Stimulated activated CD8-positive, alpha-beta memory T cell treated with anti-CD3 and anti-CD28 coated beads, Interleukin-12 subunit alpha, Interleukin-12 subunit beta, amount 100 ng/mL, for 4 hours (primary cell): ENCODE measurements at regions not wholly inside any gene's neighbourhood (a gene's known extent, or its start where the extent isn't known, plus 50 kb on each side); places are given as distances from the start of the nearest gene placed in this dataset.

ENCODE experiments used
- DNase-seq: peaks from one replicate; pipeline ENCODE4 v3.0.0-alpha.2; 2020; ENCODE audit warnings: low read depth

DNA sequence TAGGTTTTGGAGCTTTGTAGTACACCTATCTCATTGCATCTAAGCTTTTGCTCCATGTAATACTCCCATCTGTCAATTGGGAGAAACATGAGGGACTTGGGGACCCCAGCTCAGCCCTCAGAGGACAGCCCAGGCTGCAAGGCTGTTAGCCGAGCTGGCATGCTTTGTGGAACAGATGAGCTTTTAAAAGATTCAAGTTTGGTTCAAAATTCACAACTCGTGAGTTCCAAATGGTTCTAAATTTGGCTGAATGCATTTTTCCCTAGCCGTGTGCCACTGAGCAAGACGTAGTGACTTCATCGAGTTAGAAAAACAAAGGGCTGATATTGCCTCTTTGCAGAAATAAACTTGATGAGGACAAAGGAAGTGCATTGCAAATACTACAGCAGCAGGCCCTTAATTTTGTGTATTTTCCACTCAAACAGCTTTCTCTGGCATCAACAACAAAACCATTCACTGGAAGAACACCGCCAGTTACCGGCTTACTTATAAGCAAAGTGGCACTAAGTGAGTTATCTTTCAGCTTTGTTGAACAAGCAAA, 165.0 kb upstream of the HS3ST1 start:
- no peak for DNase-seq

DNA sequence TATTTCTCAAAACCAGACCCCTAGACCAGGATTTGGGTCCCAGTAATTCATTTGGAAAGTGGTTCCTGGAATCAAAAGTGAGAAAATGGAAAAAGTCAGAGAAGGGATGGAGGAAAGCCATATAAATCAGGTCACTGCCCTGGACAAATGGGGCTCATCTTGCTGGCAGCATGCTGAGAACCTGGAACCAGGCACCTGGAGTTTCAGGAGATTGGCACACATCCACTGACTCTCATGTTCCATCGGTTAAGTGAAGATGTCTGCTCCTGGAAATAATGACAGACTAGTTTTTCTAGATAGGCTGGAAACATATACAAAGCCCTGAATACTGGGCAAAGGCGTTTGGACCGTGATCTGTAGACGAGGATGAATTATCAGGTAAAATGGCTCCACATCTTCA, 163.6 kb upstream of the HS3ST1 start:
- DNase-seq = no peak

DNA sequence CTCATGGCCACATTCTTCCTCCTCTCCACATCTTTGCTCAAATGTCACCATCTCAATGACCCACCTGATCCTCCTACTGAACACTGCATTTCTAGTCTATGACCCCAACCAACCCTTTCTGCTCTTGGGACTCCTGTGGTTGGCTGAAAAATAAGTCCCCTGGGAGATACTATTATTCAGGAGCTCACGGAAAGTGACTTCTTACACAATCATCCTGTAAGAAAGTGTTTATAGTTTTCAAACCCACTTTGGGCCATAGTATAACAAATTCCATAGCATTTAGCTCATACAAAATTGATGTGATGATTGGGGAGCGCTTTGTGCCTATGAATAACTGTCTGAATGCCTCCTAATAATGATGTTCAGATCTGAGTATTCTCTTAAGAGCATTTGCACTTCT, 161.4 kb upstream of the HS3ST1 start:
- no peak for DNase-seq

DNA sequence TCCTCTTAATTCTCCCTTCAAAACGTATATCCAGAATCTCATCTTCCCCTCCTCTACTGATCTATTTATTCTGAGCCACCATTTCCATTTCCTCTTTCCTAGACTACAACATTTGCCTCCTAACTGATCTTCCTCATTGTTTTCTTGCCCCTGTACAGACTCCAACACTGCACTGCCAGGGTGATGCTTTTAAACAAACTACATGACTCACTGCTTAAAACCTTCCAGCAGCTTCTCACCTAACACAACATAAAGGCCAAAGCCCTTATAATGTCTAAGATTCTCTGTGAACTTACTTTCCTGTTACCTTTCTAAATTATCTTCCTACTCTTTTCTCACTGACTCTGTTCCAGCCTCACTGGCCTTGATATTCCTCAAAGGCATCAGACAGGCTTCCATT, 161.0 kb upstream of the HS3ST1 start:
- DNase-seq = no peak

DNA sequence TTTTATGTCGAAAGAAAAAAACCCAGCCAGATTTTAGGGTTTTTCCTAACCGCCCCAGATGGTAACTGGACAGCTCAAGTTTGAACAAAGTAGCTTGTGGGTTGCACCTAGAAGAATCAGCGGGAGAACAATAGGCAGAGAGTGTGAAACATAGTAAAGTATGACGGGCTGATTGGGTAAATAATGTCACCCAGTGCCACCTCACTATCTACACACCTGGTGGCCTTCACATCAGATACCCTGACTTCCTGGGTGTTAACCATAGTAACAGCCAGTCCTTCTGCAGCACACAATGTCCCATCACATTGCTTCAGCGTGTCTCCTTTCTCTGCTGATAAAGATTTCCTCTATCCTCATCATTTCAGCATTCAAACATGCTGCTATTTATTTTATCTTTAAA, 159.1 kb upstream of the HS3ST1 start:
- DNase-seq = no peak

DNA sequence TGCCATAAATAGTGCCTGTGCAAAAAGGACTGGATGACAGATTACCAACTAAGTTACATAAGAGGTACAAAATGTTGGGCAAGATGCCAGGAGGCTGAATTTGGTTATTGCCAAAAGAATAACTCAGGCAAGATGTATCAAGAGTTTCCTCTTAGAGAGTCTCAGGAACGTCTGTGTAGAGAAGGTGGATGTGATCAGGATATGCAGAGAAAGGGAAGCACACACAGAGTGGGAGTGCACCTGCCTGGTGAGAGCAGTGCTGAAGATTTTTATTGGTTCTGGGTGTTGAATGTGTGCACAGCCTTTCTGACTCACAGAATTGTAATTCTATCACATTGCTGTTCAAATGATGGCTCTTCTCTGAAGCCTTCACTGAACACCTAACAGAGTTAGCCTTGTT, 156.8 kb upstream of the HS3ST1 start:
- no peak for DNase-seq

DNA sequence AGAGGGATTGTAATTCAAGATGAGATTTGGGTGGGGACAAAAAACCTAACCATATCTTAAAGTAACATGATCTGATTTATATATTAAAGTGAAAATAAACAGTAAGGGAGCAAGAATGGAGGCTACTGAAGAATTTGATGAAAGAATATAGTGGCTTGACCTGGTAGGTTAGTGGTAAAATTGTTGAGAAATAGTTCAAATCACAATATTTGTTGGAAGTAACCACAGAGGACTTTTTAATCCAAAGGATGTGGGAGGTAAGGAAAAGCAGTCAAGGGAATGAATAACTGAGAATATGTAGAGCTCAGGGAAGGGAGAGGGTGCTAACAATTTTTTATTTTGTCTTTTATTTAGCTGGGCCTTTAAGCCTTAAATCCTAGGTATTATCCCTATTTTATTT, 139.8 kb upstream of the HS3ST1 start:
- no peak for DNase-seq

DNA sequence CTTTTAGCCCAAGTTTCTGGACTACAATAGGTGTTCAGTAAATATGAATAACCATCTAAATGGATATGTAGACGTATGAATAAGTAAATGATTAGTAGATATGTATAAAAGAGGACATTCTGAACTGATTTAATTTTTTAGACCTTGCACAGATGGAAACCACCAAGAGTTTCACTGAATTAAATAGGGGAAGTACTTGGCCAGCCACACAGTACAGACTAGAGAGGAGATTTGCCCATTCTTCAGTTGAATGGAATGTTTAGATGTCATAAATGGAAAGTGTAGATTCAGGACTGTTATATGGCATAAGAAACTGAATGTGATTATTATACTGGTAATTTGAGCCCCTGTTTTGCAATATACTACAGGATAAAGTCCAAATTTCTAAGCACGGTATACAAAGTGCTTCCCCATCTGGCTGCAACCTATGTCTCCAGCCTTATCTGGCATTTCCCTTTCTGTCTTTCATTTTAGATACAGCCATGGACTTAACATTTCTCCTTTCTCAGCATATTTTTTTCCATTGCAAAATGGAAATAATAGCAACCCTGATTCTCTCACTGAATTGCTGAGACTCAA, 137.8 kb upstream of the HS3ST1 start:
- DNase-seq = no peak

DNA sequence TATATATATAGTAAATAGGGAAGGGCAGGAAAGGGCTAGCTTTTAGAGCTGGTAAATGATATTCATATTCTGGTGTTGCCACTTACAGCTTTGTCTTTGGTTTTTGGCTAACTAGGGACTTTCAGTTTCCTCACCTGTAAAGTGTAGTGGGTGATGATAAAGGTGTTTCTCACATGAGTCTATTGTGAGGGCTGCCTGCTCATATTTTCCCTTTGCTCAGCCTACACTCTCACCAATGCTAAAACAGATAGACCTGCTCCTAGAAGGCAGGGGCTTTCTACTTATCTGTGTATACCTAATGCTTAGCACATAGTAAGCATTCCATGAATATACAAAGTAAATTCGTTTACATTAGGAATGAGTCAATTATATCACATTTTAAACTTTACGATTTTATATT, 137.2 kb upstream of the HS3ST1 start:
- no peak for DNase-seq

DNA sequence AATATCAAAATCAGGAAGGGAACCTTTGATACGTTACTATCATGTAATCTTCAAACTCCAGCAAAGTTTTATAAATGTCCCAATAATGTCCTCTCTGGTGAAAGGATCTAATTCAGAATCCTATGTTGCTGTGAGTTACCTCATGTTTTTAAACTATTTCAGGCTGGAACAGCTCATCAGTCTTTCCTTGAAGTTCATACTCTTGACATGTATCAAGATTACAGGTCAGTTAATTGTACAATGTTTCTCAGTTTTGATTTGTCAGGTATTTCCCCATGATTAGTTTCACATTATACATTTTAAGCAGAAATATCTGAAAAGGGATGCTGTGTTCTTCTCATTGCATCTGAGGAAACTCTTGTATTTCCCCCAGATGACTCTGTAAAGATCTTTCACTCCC, 136.5 kb upstream of the HS3ST1 start:
- no peak for DNase-seq

DNA sequence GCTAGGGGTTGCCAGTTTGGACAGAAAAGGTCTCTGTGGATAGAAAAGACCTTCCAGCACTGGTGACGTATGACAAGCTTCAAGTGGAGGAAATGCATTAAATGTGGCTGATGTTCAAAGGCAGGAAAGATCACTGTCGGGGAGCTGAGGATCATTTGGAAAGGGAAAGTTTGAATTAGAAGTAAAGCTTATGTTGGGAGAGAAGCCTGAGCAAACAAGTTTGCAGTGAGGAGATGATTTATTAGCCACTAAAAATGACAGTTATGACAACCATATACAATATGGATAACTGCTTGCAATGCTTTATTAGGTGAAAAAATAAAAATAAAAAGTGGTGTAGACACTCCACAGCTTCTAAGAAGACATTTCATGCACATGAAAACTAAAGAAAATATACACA, 135.3 kb upstream of the HS3ST1 start:
- no peak for DNase-seq

DNA sequence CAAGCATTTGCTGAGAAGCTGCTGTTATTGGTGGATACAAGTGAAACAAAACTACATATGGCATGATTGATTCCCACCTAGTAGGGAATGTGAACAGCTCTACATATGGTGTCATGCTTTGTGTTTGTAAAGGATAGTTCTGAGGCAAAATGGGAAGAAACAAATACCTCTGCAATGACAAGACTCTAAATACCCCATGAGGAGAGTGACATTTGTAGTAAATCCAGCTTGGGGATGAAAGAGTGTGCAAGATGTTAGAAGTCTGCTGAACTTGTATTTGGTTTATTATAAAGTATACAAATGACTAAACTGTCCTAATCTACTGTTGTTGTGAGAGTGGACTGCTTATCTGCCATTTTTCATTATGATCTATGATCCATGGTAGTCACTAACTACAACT, 120.8 kb upstream of the HS3ST1 start:
- DNase-seq = no peak

DNA sequence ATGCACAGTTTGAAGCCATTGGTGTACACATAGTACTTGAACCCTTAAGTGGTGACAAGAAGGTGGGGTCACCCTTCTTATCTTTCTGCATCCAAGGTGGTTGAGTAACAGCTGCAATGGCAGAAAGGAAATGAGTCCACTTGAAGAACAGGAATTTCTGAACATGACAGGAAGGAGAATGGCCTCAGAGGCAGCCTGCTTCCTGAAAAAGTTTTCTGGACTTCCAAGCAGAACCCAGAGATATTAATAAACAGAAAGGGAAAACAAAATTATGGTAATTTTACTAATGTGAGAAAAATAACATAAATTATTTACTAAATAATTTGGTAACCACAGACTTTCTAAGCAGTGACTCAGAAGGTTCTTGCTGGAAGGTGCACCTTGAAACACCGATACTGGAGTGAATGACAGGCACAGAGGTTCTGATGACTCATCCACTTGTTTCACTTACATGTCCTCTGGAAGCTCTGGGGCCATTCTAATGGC, 119.9 kb upstream of the HS3ST1 start:
- DNase-seq = no peak

DNA sequence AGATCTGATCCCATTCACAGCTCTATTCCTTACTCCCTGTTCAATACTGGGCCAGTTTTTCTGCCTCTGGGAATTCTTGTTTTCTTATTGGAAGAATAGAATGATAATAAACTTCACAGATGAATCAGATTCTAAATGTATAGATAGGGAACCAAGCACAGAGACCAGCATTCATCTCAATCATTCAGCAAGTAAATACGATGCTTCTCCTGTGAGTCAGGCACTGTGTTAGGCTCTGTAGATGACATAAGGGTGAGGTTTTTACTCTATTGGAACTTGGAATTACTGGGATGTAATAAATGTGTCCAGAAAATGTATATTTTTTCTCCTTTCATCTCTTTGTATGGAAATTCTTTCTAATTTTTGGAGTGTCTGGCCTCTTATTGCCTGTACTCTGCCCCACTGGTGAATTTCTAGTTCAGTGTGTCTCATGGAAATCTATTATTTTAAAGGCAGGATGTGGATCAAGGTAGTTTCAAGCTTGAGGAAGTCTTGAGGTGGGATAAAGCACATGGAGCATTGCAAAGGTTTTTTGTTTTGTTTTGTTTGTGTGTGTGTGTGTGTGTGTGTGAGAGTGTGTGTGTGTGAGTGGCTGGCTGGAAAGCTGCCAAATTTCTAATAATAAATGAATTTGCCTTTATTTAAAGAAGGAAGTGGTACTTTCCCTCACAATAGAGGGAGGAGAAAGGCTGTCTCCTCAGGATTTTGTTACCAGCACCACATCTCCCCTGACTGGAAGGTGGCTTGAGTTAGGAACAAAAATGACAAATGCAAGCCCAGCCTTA, 117.9 kb upstream of the HS3ST1 start:
- DNase-seq = no peak

DNA sequence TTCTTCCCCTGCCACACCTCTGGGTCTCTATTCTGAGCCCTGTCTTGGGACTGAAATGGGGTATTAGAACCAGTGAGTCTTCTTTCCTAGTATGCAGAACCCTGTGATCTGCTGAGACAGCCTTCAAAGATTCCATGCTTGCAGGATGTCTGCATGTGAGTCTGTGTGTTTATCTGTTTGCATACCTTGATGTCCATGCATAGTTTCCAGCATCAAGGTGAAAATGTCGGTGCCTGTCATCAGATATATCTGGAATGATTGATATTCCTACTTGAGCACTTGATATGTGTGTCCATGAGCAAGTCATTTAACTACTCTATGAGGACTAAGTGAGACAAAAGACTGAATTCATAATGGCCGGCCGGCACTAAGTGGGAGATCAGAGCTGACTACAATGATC, 117.0 kb upstream of the HS3ST1 start:
- no peak for DNase-seq

DNA sequence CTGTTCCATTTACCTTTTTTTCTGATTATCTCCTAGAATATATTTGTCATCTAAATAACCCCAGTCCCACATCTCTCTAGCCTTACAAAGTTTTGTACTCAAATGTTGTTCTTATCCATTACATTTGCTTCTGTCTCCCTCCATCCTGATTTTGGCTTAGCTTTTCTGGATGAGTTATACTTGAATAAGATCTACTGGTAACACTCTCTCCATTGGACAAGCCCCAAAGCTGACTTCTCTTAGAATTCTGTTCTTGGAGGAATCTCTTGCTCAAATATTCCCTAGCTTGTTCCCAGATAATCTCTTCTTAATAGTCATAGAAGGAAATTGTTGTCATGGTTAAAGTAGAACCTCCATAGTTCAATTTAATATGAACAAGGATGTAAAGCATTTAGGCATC, 115.5 kb upstream of the HS3ST1 start:
- no peak for DNase-seq

DNA sequence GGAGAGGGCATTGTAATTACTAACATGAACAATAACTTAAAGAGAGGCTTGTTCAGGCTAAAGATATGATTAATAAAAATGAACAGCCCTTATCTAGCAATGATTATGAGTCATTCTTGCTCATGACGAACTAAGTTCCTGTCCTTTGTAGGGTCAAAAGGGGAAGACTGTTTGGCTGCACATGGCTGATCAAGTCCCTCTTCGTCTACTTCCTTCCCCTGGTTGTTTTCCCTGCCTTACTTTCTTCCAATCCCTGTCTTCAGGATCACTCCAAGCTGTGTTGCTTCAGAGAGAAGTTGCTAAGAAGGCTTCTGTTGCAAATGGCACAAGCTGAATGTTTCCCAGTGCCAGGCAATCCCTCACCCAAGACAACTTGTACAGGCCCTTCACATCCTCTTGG, 115.0 kb upstream of the HS3ST1 start:
- DNase-seq = no peak

DNA sequence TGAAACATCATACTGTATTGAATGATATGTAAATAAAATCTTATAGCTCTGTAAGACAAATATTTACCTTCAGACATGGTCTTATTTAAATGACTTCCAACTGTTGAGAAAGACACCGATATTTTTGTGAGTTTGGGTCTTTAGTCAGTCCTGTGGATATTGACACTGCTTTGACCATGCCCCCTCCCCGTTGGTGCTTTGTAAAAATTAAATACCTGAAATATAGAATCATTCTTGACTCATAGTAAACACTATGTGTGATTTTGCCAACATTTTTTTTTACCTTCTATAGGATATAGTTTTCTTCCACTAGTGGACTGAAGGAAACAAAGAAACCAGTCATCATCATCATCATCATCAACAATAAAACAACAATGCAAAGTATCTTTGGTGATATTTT, 114.3 kb upstream of the HS3ST1 start:
- DNase-seq = no peak

DNA sequence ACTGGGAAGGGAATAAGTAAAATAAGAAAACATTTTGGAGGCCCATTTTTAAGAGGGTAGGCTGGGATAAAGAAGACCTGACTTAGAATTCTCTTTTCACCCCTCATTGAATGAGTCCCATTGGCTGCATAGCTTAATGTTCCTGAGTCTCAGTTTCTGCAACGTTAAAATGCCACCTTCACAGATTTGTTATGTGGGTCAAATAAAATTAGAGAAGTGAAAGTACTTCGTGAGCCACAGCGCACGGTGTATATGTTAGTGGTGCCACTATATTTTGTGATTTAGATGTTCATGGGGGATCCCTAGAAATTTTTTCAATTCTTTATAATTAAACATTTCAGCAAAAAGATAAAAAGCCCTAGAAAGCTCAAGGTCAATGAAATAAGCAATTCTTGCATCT, 109.2 kb upstream of the HS3ST1 start:
- no peak for DNase-seq

DNA sequence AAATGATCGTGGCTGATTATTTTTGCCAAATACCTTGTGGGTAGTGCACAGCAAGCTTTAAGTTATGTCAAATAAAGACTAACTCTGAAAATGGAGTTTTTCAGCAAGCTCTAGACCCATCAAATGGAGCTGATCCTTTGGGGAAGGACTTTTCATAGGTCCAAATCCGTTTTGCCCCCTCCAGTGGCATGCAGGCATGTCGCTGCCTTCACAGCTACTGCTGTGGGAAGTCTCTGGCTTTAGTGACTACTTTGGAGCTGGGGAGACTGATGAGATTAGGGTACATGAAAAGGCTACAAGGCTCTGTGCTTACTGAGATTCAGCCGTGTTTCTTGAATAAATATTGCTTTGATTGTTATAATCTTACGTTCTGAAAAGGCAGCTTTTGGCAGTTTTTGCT, 106.6 kb upstream of the HS3ST1 start:
- DNase-seq = no peak

DNA sequence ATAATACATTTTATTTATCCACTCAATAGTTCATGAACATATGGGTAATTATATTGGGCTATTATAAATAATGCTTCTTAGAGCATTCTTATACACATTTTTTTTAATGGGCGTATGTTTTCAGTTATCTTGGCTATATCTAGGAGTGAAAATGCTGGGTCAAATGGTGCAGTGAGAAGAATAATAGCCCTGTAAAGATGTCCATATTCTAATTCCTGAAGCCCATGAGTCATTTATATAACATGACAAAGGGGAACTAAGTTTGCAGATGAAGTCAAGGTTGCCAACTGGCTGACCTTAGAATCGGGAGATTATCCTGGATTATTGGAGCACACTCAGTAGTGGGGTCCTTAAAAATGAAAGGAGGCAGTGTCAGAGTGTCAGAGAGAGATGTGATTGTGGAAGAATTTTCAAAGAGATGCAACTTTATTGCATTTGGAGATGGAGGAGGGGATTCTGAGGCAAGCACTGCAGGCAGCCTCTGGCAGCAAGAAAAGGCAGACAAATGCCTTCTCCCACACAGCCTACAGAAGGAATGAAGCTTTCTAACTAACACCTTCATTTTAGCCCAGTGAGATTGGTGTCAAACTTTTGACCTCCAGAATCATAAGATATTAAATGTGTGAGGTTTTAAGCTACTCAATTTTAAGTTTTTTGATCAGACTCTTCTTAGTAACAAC, 106.1 kb upstream of the HS3ST1 start:
- no peak for DNase-seq

DNA sequence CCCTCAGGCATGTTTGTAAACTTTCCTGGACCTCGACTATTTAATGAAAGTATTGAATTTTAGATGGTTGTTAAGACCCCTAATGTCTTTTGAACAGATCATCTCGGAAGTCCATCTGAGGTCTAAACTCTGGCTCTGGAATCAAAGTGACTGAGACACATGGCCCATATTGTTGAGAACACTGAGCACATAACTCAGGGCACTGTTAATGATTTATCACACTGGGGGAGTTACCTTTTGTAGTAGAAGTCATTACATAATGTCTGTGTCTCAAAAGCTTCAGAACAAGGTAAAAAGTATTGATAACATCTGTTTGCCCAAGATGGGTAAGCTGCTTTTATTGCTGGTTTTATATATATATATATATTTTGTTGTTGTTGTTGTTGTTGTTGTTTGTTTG, 103.4 kb upstream of the HS3ST1 start:
- DNase-seq = no peak

DNA sequence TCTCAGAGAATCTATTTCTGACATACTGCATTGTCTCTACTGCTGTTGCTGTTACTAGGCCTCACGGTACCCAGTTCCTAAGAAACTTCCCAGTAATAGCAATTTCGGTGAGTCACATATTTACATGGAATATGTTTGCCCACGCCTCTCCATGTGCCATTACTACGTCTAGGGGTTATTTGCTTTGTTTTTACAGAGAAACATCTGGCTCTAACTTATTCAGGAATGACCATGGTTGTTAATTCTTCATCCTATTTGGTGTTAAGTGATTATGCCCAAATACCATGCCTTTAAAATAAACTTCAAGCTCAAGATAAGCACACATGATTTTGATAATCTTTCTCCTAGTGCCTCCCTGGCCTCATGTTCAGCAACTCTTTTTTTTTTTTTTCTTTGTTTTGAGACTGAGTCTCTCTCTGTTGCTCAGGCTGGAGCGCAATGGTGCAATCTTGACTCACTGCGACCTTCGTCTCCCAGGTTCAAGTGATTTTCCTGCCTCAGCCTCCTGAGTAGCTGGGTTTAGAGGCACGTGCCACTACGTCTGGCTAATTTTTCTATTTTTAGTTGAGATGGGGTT, 101.0 kb upstream of the HS3ST1 start:
- DNase-seq = no peak
